Keratinocyte (primary cell): ENCODE measurements at regions not wholly inside any gene's neighbourhood (a gene's known extent, or its start where the extent isn't known, plus 50 kb on each side); places are given as distances from the start of the nearest gene placed in this dataset.

Experiments
- DNase-seq: peaks from one replicate; pipeline ENCODE4 v3.0.0-alpha.2; 2011; ENCODE audit warnings: low read depth, missing footprints, low spot score
- FAIRE-seq: peaks from 2 replicates; lab custom pipeline; 2011; peaks lifted over from hg19 to GRCh38; lab: Jason Lieb, UNC
- H2AFZ ChIP-seq: 2 replicates; pipeline ENCODE4 v1.6.0; 2012; ENCODE audit warnings: low read length, control low read depth, inconsistent platforms; ENCODE audit not compliant: control insufficient read depth
- H3K27ac ChIP-seq: 2 replicates; pipeline ENCODE4 v1.5.1; 2011; ENCODE audit warnings: low read length; ENCODE audit not compliant: control insufficient read depth, insufficient read depth
- H3K27me3 ChIP-seq: 3 replicates; pipeline ENCODE4 v1.6.0; 2011; ENCODE audit warnings: low read length; ENCODE audit not compliant: control insufficient read depth, insufficient read depth; ENCODE audit errors: extremely low read depth
- H3K36me3 ChIP-seq, 2 experiments: 2 replicates in 1 of 2; 3 replicates in 1 of 2; pipeline ENCODE4 v1.5.1; 2011; ENCODE audit warnings: low read length in 2 of 2, mild to moderate bottlenecking in 1 of 2; ENCODE audit not compliant: control insufficient read depth in 2 of 2, insufficient read depth in 2 of 2; ENCODE audit errors: extremely low read depth in 1 of 2
- H3K4me1 ChIP-seq: 3 replicates; pipeline ENCODE4 v1.5.1; 2011; ENCODE audit warnings: low read length; ENCODE audit not compliant: control insufficient read depth, insufficient read depth; ENCODE audit errors: extremely low read depth
- H3K4me2 ChIP-seq: 3 replicates; pipeline ENCODE4 v1.6.0; 2011; ENCODE audit warnings: low read depth, low read length; ENCODE audit not compliant: control insufficient read depth, insufficient read depth; ENCODE audit errors: extremely low read depth
- H3K4me3 ChIP-seq, 3 experiments: fragments of 200-600 bp in 1 of 3; sonication (generic) in 1 of 3; 2 replicates in 2 of 3; 3 replicates in 1 of 3; pipeline ENCODE4 v1.5.1; 2011 to 2016; ENCODE audit warnings: low read length in 3 of 3, mild to moderate bottlenecking in 3 of 3, control low read depth in 2 of 3, inconsistent platforms in 1 of 3, low read depth in 1 of 3, mixed read lengths in 1 of 3, mixed run types in 1 of 3, moderate library complexity in 1 of 3; ENCODE audit not compliant: control insufficient read depth in 2 of 3, insufficient read depth in 2 of 3; ENCODE audit errors: extremely low read depth in 1 of 3
- H3K79me2 ChIP-seq: 2 replicates; pipeline ENCODE4 v1.6.0; 2012; ENCODE audit warnings: low read length; ENCODE audit not compliant: control insufficient read depth, insufficient read depth
- H3K9ac ChIP-seq: 3 replicates; pipeline ENCODE4 v1.6.0; 2011; ENCODE audit warnings: low read length; ENCODE audit not compliant: control insufficient read depth, insufficient read depth; ENCODE audit errors: extremely low read depth
- H3K9me1 ChIP-seq: 3 replicates; pipeline ENCODE4 v1.6.0; 2011; ENCODE audit warnings: low read length; ENCODE audit not compliant: control insufficient read depth, insufficient read depth; ENCODE audit errors: extremely low read depth
- H3K9me3 ChIP-seq: 2 replicates; pipeline ENCODE4 v1.5.1; 2012; ENCODE audit warnings: low read depth, low read length; ENCODE audit not compliant: control insufficient read depth
- H4K20me1 ChIP-seq: 3 replicates; pipeline ENCODE4 v1.6.0; 2011; ENCODE audit warnings: low read length; ENCODE audit not compliant: control insufficient read depth, insufficient read depth; ENCODE audit errors: extremely low read depth
- CTCF ChIP-seq, 3 experiments: IDR thresholded peaks in 1 of 3; conservative IDR thresholded peaks in 1 of 3; optimal IDR thresholded peaks in 1 of 3; 2 replicates in 2 of 3; 3 replicates in 1 of 3; pipeline versions ENCODE3 to v1.5.1; 2011; ENCODE audit warnings: low read length in 3 of 3, mild to moderate bottlenecking in 3 of 3, moderate library complexity in 2 of 3, control low read depth in 1 of 3, inconsistent platforms in 1 of 3; ENCODE audit not compliant: insufficient read depth in 2 of 3; ENCODE audit errors: extremely low read depth in 1 of 3
- EZH2 ChIP-seq: IDR thresholded peaks from one replicate; pipeline ENCODE4 v1.6.1; 2012; ENCODE audit warnings: inconsistent platforms, mild to moderate bottlenecking, low read length, moderate library complexity
- dilution Hi-C: fragments of 300-500 bp; cut with MboI; formaldehyde crosslinking; loops from one replicate; pipeline ENCODE4 v1.7.0; 2020; ENCODE audit warnings: low sequenced_read_pairs; ENCODE audit not compliant: extremely low pct_ligation_motif_present

GRCh38 chr15:98160236-98160635, 199.7 kb downstream of the ARRDC4 start:
- H3K79me2 ChIP-seq = no peaks in the 10 kb centered on the region
- H3K27me3 ChIP-seq = no peaks in the 10 kb centered on the region
- peaks cover 8% of the 10 kb centered on the region for H3K9me3 ChIP-seq
- DNase-seq (no peak), FAIRE-seq (peak; percentile 17)
- no peaks in the 10 kb centered on the region for H3K9me1 ChIP-seq
- dilution Hi-C loops = no loop called here
- H3K4me3 ChIP-seq = no peak overlapping the region
- no peaks in the 10 kb centered on the region for H4K20me1 ChIP-seq
- H3K36me3 ChIP-seq = no peaks in the 10 kb centered on the region
- no peak overlapping the region for H3K4me2 ChIP-seq
- peaks cover 29% of the 10 kb centered on the region for H3K4me1 ChIP-seq
- no peak overlapping the region for H3K9ac ChIP-seq
- no peak overlapping the region for H3K27ac ChIP-seq
- TF ChIP-seq CTCF (optimal IDR thresholded peaks at IDR 0.05 in 1 of 3, IDR thresholded peaks at IDR 0.05 in 1 of 3, conservative IDR thresholded peaks at IDR 0.05 in 1 of 3; ENCODE audit: extremely low read depth in 1 of 3, insufficient read depth in 2 of 3, low read length in 3 of 3) (no peak), EZH2 (no peak)
- peak overlapping the region; percentile 21 for H2AFZ ChIP-seq

GRCh38 chr15:98163319-98164045, 203.0 kb downstream of the ARRDC4 start:
- DNase-seq (no peak), FAIRE-seq (no peak)
- dilution Hi-C loops = no loop called here
- Histone ChIP-seq H3K4me2 (no peak overlapping the region), H3K36me3 (no peaks in the 10 kb centered on the region), H3K27ac (no peak overlapping the region), H3K9ac (no peak overlapping the region), H3K9me1 (no peaks in the 10 kb centered on the region), H3K4me3 (no peak overlapping the region), H3K27me3 (no peaks in the 10 kb centered on the region), H3K4me1 (peaks cover 35% of the 10 kb centered on the region), H4K20me1 (no peaks in the 10 kb centered on the region), H2AFZ (no peak overlapping the region), H3K9me3 (peaks cover 8% of the 10 kb centered on the region), H3K79me2 (no peaks in the 10 kb centered on the region)
- TF ChIP-seq CTCF (optimal IDR thresholded peaks at IDR 0.05 in 1 of 3, IDR thresholded peaks at IDR 0.05 in 1 of 3, conservative IDR thresholded peaks at IDR 0.05 in 1 of 3; ENCODE audit: extremely low read depth in 1 of 3, insufficient read depth in 2 of 3, low read length in 3 of 3) (no peak), EZH2 (no peak)
